Thyroid gland (tissue), 4 donors: ENCODE measurements at regions not wholly inside any gene's neighbourhood (a gene's known extent, or its start where the extent isn't known, plus 50 kb on each side); places are given as distances from the start of the nearest gene placed in this dataset.

Experiments
- DNase-seq, 2 donors: peaks; one replicate each; pipeline ENCODE4 v3.0.0-alpha.2; 2019
- H3K27ac ChIP-seq, 3 donors: fragments of 200-600 bp; sonication (generic); 1 replicate in 2 of 3; 2 replicates in 1 of 3; pipeline ENCODE4 v1.5.1; 2016 to 2019; ENCODE audit warnings: mild to moderate bottlenecking in 1 of 3, moderate library complexity in 1 of 3
- H3K27me3 ChIP-seq: fragments of 200-600 bp; sonication (generic); one replicate; pipeline ENCODE4 v1.5.1; 2019
- H3K36me3 ChIP-seq, 2 donors: fragments of 200-600 bp; sonication (generic); one replicate each; pipeline ENCODE4 v1.5.1; 2016 to 2019
- H3K4me1 ChIP-seq, 2 donors: fragments of 200-600 bp; sonication (generic); one replicate each; pipeline ENCODE4 v1.5.1; 2017 to 2019
- H3K4me3 ChIP-seq, 3 donors: fragments of 200-600 bp; sonication (generic); replicated peaks in 1 of 3; 1 replicate in 2 of 3; 2 replicates in 1 of 3; pipeline ENCODE4 v1.5.1; 2016; ENCODE audit warnings: mild to moderate bottlenecking in 1 of 3
- H3K9me3 ChIP-seq: fragments of 200-600 bp; sonication (generic); one replicate; pipeline ENCODE4 v1.5.1; 2017
- POLR2A ChIP-seq, 2 donors: fragments of 450-650 bp; IDR thresholded peaks; one replicate each; pipeline ENCODE4 v1.6.1; 2017; ENCODE audit warnings: antibody characterized with exemption in 2 of 2, mild to moderate bottlenecking in 2 of 2, moderate library complexity in 1 of 2
- WGBS, 2 donors: methylation state at CpG; one replicate each; pipeline ENCODE4 v1.1.5; 2017; 5-methylcytosine and 5-hydroxymethylcytosine counted together
- intact Hi-C: fragments of 100-400 bp; cut with DNase I; formaldehyde crosslinking; loops from one replicate; pipeline ENCODE4 v1.15.1; 2023
- TF ChIP-seq, protein P1 (sequence below), 6 experiments: fragments of 200-600 bp in 3 of 6; fragments of 450-650 bp in 3 of 6; sonication (generic) in 3 of 6; IDR thresholded peaks; one replicate each; pipeline ENCODE4 v1.5.1; 2016 to 2019; ENCODE audit warnings: antibody characterized with exemption in 6 of 6, mild to moderate bottlenecking in 2 of 6, inconsistent platforms in 1 of 6, moderate library complexity in 1 of 6

GRCh38 chr21:28337315-28337714, 655.4 kb downstream of the LTN1 start:
- no peaks in the 10 kb centered on the region for H3K4me1 ChIP-seq
- no peaks in the 10 kb centered on the region for H3K36me3 ChIP-seq
- no peaks in the 10 kb centered on the region for H3K27me3 ChIP-seq
- no peak overlapping the region for H3K4me3 ChIP-seq
- H3K9me3 ChIP-seq: no peaks in the 10 kb centered on the region
- TF ChIP-seq, protein P1, sequence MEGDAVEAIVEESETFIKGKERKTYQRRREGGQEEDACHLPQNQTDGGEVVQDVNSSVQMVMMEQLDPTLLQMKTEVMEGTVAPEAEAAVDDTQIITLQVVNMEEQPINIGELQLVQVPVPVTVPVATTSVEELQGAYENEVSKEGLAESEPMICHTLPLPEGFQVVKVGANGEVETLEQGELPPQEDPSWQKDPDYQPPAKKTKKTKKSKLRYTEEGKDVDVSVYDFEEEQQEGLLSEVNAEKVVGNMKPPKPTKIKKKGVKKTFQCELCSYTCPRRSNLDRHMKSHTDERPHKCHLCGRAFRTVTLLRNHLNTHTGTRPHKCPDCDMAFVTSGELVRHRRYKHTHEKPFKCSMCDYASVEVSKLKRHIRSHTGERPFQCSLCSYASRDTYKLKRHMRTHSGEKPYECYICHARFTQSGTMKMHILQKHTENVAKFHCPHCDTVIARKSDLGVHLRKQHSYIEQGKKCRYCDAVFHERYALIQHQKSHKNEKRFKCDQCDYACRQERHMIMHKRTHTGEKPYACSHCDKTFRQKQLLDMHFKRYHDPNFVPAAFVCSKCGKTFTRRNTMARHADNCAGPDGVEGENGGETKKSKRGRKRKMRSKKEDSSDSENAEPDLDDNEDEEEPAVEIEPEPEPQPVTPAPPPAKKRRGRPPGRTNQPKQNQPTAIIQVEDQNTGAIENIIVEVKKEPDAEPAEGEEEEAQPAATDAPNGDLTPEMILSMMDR (IDR thresholded peaks at IDR 0.05): peak in 3 of 6 experiments; percentile 21 to 31 (median 26)
- TF ChIP-seq POLR2A (IDR thresholded peaks at IDR 0.05): no peak
- intact Hi-C loops: no loop called here
- H3K27ac ChIP-seq: no peak overlapping the region
- no peak for DNase-seq

GRCh38 chr21:28336314-28336713, 656.4 kb downstream of the LTN1 start:
- intact Hi-C loops: no loop called here
- Histone ChIP-seq H3K27me3 (no peaks in the 10 kb centered on the region), H3K4me3 (no peak overlapping the region), H3K9me3 (no peaks in the 10 kb centered on the region), H3K27ac (no peak overlapping the region), H3K4me1 (no peaks in the 10 kb centered on the region), H3K36me3 (no peaks in the 10 kb centered on the region)
- 8 to 13% methylated on average over 3 of the region's 3 CpGs for WGBS, 2 donors
- TF ChIP-seq, protein P1 (IDR thresholded peaks at IDR 0.05): peak in 3 of 6 experiments; percentile 44 to 57 (median 53)
- no peak for TF ChIP-seq POLR2A (IDR thresholded peaks at IDR 0.05)
- DNase-seq: no peak

DNA sequence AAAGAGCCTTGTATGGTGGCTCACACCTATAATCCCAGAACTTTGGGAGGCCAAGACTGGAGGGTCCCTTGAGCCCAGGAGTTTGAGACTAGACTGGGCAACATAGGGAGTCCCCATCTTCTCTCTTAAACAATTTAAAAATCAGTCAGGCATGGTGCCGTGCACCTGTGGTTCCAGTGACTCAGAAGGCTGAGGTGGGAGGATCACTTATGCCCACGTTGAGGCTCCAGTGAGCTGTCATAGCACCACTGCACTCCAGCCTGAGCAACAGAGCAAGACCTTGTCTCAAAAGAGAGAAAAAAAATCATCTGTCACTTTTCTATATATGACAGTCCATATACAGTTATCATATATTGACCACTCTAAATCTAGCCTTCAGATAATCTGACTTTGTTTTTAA, 658.3 kb downstream of the LTN1 start:
- Histone ChIP-seq H3K4me1 (no peaks in the 10 kb centered on the region), H3K27ac (no peak overlapping the region), H3K4me3 (no peak overlapping the region), H3K27me3 (no peaks in the 10 kb centered on the region), H3K9me3 (no peaks in the 10 kb centered on the region), H3K36me3 (no peaks in the 10 kb centered on the region)
- no peak for TF ChIP-seq POLR2A (IDR thresholded peaks at IDR 0.05)
- TF ChIP-seq, protein P1 (IDR thresholded peaks at IDR 0.05): no peak
- 59 to 61% methylated on average over 2 of the region's 2 CpGs for WGBS, 2 donors
- peak in 1 of 2 donors; percentile 6 for DNase-seq
- intact Hi-C loops: no loop called here

DNA sequence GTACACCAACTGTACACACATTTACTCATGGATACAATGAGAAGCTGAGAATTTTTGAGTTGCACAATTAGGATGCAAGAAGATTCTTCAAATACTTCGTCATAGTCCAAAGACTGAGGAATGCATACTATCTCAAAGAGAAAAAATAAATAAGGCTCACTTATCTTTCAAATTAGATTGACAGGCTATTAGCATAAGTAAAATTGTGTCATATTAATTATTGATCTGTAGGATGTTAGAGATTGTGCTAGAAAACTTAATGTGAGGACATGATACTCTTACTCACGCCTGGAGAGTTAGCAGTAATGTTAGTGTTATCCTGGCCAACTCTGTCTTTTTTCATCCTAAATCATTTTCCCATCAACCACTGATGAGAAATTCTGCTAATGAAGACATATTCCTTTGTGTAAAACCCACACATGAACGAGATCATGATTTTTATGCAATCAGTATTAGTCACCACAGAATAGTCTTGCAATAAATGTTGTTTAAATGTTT, 659.0 kb downstream of the LTN1 start:
- intact Hi-C loops: no loop called here
- H3K27me3 ChIP-seq: no peaks in the 10 kb centered on the region
- no peak for DNase-seq
- TF ChIP-seq, protein P1 (IDR thresholded peaks at IDR 0.05): no peak
- TF ChIP-seq POLR2A (IDR thresholded peaks at IDR 0.05): no peak
- 77 to 90% methylated on average over 3 of the region's 3 CpGs for WGBS, 2 donors
- no peaks in the 10 kb centered on the region for H3K36me3 ChIP-seq
- H3K27ac ChIP-seq: no peak overlapping the region
- H3K4me1 ChIP-seq: no peaks in the 10 kb centered on the region
- H3K4me3 ChIP-seq: no peak overlapping the region
- H3K9me3 ChIP-seq: no peaks in the 10 kb centered on the region

GRCh38 chr21:28332796-28333195, 659.9 kb downstream of the LTN1 start:
- Histone ChIP-seq H3K36me3 (no peaks in the 10 kb centered on the region), H3K27me3 (no peaks in the 10 kb centered on the region), H3K27ac (no peak overlapping the region), H3K4me3 (no peak overlapping the region), H3K4me1 (no peaks in the 10 kb centered on the region), H3K9me3 (no peaks in the 10 kb centered on the region)
- no peak for DNase-seq
- 84 to 89% methylated on average over 1 of the region's 1 CpG for WGBS, 2 donors
- TF ChIP-seq POLR2A (IDR thresholded peaks at IDR 0.05): no peak
- TF ChIP-seq, protein P1 (IDR thresholded peaks at IDR 0.05): no peak
- intact Hi-C loops: no loop called here
